PC-9 (cell line): ENCODE measurements at regions not wholly inside any gene's neighbourhood (a gene's known extent, or its start where the extent isn't known, plus 50 kb on each side); places are given as distances from the start of the nearest gene placed in this dataset.

ENCODE experiments used
- EZH2 ChIP-seq: fragments of 200-600 bp; sonication (generic); IDR thresholded peaks from 2 replicates; pipeline ENCODE4 v1.8.0; 2017; ENCODE audit warnings: antibody characterized with exemption, low read depth
- TF ChIP-seq, protein P1 (sequence below): fragments of 200-600 bp; sonication (generic); conservative IDR thresholded peaks from 2 replicates; pipeline ENCODE4 v1.6.1; 2017; ENCODE audit warnings: mixed run types, antibody characterized with exemption, mild to moderate bottlenecking, moderate library complexity

DNA sequence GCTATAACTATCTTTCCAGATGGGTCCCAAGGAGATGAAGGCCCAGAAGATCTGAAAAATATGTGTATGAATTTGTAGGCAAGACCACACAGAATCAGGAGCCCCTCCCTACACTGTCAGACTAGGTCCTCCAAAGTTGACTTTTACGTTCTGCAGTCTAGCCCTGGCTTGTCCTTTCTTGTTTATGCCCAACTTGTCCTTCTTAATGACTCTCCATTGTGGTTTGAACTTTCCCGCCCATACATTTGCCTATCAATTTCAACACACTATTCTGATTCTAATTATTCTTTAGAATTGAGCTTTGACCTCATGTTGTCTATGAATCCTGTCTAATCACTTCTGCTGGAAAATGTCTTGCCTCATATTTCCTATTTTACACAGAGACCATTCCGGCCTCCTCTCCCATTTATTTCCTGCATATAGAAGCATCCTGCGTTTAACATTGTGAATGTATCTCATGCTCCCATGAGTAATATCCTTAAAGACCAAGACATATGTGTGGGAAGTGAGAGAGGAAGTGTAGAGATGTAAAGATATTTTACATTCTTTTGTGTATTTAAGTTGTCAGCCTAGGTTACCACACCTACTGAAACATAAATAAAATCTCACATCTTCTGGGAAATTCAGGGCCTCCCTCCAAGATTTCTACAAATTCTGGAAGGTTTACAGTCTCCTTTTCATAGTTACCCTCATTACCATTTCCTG, 348.3 kb downstream of the BCKDHB start:
- TF ChIP-seq, protein P1, sequence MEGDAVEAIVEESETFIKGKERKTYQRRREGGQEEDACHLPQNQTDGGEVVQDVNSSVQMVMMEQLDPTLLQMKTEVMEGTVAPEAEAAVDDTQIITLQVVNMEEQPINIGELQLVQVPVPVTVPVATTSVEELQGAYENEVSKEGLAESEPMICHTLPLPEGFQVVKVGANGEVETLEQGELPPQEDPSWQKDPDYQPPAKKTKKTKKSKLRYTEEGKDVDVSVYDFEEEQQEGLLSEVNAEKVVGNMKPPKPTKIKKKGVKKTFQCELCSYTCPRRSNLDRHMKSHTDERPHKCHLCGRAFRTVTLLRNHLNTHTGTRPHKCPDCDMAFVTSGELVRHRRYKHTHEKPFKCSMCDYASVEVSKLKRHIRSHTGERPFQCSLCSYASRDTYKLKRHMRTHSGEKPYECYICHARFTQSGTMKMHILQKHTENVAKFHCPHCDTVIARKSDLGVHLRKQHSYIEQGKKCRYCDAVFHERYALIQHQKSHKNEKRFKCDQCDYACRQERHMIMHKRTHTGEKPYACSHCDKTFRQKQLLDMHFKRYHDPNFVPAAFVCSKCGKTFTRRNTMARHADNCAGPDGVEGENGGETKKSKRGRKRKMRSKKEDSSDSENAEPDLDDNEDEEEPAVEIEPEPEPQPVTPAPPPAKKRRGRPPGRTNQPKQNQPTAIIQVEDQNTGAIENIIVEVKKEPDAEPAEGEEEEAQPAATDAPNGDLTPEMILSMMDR: no peak
- no peak for TF ChIP-seq EZH2
